Right atrium auricular region (tissue), 2 donors: ENCODE measurements at regions not wholly inside any gene's neighbourhood (a gene's known extent, or its start where the extent isn't known, plus 50 kb on each side); places are given as distances from the start of the nearest gene placed in this dataset.

ENCODE experiments used
- DNase-seq: peaks from one replicate; pipeline ENCODE4 v3.0.0-alpha.2; 2019; ENCODE audit warnings: low spot score
- H3K27ac ChIP-seq, 2 donors: fragments of 200-600 bp; sonication (generic); 1 replicate in 1 of 2; 2 replicates in 1 of 2; pipeline ENCODE4 v1.5.1; 2016 to 2019
- H3K27me3 ChIP-seq, 2 donors: fragments of 200-600 bp; sonication (generic); one replicate each; pipeline versions ENCODE4 v1.5.1 to v1.6.0; 2017 to 2019
- H3K36me3 ChIP-seq: fragments of 200-600 bp; sonication (generic); one replicate; pipeline ENCODE4 v1.5.1; 2016
- H3K4me1 ChIP-seq, 2 donors: fragments of 200-600 bp; sonication (generic); one replicate each; pipeline versions ENCODE4 v1.5.1 to v1.6.0; 2017 to 2019
- H3K4me3 ChIP-seq, 2 donors: fragments of 200-600 bp; sonication (generic); 1 replicate in 1 of 2; 2 replicates in 1 of 2; pipeline ENCODE4 v1.5.1; 2017 to 2019; ENCODE audit warnings: mild to moderate bottlenecking in 1 of 2, moderate library complexity in 1 of 2
- H3K9me3 ChIP-seq, 2 donors: fragments of 200-600 bp; sonication (generic); one replicate each; pipeline ENCODE4 v1.5.1; 2019
- TF ChIP-seq, protein P1 (sequence below), 2 donors: fragments of 200-600 bp; sonication (generic); IDR thresholded peaks; one replicate each; pipeline ENCODE4 v1.5.1; 2019; ENCODE audit warnings: antibody characterized with exemption in 2 of 2

GRCh38 chrX:78213331-78213730, 73.9 kb upstream of the TAF9B start:
- H3K4me1 ChIP-seq = no peaks in the 10 kb centered on the region
- H3K9me3 ChIP-seq = peaks cover 5 to 34% of the 10 kb centered on the region in 2 donors
- no peak for DNase-seq
- H3K27me3 ChIP-seq = no peaks in the 10 kb centered on the region
- TF ChIP-seq, protein P1, sequence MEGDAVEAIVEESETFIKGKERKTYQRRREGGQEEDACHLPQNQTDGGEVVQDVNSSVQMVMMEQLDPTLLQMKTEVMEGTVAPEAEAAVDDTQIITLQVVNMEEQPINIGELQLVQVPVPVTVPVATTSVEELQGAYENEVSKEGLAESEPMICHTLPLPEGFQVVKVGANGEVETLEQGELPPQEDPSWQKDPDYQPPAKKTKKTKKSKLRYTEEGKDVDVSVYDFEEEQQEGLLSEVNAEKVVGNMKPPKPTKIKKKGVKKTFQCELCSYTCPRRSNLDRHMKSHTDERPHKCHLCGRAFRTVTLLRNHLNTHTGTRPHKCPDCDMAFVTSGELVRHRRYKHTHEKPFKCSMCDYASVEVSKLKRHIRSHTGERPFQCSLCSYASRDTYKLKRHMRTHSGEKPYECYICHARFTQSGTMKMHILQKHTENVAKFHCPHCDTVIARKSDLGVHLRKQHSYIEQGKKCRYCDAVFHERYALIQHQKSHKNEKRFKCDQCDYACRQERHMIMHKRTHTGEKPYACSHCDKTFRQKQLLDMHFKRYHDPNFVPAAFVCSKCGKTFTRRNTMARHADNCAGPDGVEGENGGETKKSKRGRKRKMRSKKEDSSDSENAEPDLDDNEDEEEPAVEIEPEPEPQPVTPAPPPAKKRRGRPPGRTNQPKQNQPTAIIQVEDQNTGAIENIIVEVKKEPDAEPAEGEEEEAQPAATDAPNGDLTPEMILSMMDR (IDR thresholded peaks at IDR 0.05) = no peak
- no peak overlapping the region for H3K27ac ChIP-seq
- H3K4me3 ChIP-seq = no peak overlapping the region
- no peaks in the 10 kb centered on the region for H3K36me3 ChIP-seq

GRCh38 chrX:78199851-78200250, 60.4 kb upstream of the TAF9B start:
- no peak for DNase-seq
- Histone ChIP-seq H3K9me3 (no peaks in the 10 kb centered on the region), H3K36me3 (no peaks in the 10 kb centered on the region), H3K27ac (no peak overlapping the region), H3K27me3 (no peaks in the 10 kb centered on the region), H3K4me3 (no peak overlapping the region), H3K4me1 (no peaks in the 10 kb centered on the region)
- TF ChIP-seq, protein P1 (IDR thresholded peaks at IDR 0.05) = peak in 1 of 2 donors; percentile 20
